GM23338 (cell line): ENCODE measurements at regions not wholly inside any gene's neighbourhood (a gene's known extent, or its start where the extent isn't known, plus 50 kb on each side); places are given as distances from the start of the nearest gene placed in this dataset.

ENCODE experiments used
- CREB1 ChIP-seq: fragments of 250-450 bp; sonication (Bioruptor Pico); IDR thresholded peaks from 2 replicates; pipeline ENCODE4 v1.5.0; 2020; ENCODE audit warnings: low read depth, mild to moderate bottlenecking, moderate library complexity
- EZH2 ChIP-seq: fragments of 200-600 bp; sonication (generic); IDR thresholded peaks from one replicate; pipeline ENCODE4 v1.8.0; 2017; ENCODE audit warnings: antibody characterized with exemption, mild to moderate bottlenecking, low read depth; ENCODE audit not compliant: unreplicated experiment
- EZH2phosphoT487 ChIP-seq: fragments of 200-600 bp; sonication (generic); IDR thresholded peaks from one replicate; pipeline ENCODE4 v1.8.1; 2018; ENCODE audit warnings: antibody characterized with exemption; ENCODE audit not compliant: unreplicated experiment
- JUNB ChIP-seq: IDR thresholded peaks from one replicate; pipeline ENCODE4 v1.6.1; 2016; ENCODE audit warnings: antibody characterized with exemption; ENCODE audit not compliant: unreplicated experiment
- NANOG ChIP-seq: IDR thresholded peaks from 2 replicates; pipeline ENCODE4 v1.6.1; 2016; ENCODE audit warnings: antibody characterized with exemption, borderline replicate concordance
- POLR2AphosphoS5 ChIP-seq: IDR thresholded peaks from 2 replicates; pipeline ENCODE4 v1.6.1; 2016; ENCODE audit warnings: antibody characterized with exemption, low read depth
- ZNF114 ChIP-seq: fragments of 250-450 bp; sonication (Bioruptor Pico); IDR thresholded peaks from 2 replicates; pipeline ENCODE4 v1.5.0; 2020; ENCODE audit warnings: mild to moderate bottlenecking, moderate library complexity
- ZNF331 ChIP-seq: fragments of 250-450 bp; sonication (Bioruptor Pico); IDR thresholded peaks from 2 replicates; pipeline ENCODE4 v1.5.0; 2020; ENCODE audit warnings: low read depth, mild to moderate bottlenecking, moderate library complexity
- TF ChIP-seq, protein P1 (sequence below), 2 experiments: fragments of 200-600 bp in 1 of 2; sonication (generic) in 1 of 2; conservative IDR thresholded peaks; 2 replicates each; pipeline versions ENCODE4 v1.5.1 to v1.6.1; 2016 to 2017; ENCODE audit warnings: antibody characterized with exemption in 2 of 2, low read depth in 2 of 2, mild to moderate bottlenecking in 2 of 2, moderate library complexity in 1 of 2
- TF ChIP-seq, protein P2 (sequence below): IDR thresholded peaks from one replicate; pipeline ENCODE4 v1.6.1; 2018; ENCODE audit warnings: antibody characterized with exemption; ENCODE audit not compliant: unreplicated experiment
- TF ChIP-seq, protein P3 (sequence below): IDR thresholded peaks from 2 replicates; pipeline ENCODE4 v1.6.1; 2016; ENCODE audit warnings: antibody characterized with exemption

DNA sequence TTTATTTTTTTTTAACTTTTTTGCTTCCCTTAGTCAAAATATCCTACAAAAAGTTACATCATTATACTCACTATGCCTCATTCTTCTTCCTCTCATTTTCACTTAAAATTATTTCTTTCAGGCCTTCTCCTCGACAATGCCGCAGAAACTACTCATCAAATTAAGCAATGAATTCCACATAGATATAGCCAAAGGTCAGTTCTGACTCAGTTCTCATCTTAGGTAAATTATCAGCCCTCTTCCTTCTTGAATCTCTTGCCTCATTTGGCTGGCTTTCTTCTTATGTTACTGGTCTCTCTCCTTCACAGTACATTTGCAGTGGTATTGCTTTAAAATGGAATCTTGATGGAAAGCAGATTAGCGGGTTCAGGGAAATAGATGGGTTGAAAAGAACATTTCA, 260.7 kb upstream of the BRINP3 start:
- TF ChIP-seq, protein P1, sequence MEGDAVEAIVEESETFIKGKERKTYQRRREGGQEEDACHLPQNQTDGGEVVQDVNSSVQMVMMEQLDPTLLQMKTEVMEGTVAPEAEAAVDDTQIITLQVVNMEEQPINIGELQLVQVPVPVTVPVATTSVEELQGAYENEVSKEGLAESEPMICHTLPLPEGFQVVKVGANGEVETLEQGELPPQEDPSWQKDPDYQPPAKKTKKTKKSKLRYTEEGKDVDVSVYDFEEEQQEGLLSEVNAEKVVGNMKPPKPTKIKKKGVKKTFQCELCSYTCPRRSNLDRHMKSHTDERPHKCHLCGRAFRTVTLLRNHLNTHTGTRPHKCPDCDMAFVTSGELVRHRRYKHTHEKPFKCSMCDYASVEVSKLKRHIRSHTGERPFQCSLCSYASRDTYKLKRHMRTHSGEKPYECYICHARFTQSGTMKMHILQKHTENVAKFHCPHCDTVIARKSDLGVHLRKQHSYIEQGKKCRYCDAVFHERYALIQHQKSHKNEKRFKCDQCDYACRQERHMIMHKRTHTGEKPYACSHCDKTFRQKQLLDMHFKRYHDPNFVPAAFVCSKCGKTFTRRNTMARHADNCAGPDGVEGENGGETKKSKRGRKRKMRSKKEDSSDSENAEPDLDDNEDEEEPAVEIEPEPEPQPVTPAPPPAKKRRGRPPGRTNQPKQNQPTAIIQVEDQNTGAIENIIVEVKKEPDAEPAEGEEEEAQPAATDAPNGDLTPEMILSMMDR (conservative IDR thresholded peaks at IDR 0.05; ENCODE audit: low read depth in 2 of 2), result no peak
- TF ChIP-seq, protein P2, sequence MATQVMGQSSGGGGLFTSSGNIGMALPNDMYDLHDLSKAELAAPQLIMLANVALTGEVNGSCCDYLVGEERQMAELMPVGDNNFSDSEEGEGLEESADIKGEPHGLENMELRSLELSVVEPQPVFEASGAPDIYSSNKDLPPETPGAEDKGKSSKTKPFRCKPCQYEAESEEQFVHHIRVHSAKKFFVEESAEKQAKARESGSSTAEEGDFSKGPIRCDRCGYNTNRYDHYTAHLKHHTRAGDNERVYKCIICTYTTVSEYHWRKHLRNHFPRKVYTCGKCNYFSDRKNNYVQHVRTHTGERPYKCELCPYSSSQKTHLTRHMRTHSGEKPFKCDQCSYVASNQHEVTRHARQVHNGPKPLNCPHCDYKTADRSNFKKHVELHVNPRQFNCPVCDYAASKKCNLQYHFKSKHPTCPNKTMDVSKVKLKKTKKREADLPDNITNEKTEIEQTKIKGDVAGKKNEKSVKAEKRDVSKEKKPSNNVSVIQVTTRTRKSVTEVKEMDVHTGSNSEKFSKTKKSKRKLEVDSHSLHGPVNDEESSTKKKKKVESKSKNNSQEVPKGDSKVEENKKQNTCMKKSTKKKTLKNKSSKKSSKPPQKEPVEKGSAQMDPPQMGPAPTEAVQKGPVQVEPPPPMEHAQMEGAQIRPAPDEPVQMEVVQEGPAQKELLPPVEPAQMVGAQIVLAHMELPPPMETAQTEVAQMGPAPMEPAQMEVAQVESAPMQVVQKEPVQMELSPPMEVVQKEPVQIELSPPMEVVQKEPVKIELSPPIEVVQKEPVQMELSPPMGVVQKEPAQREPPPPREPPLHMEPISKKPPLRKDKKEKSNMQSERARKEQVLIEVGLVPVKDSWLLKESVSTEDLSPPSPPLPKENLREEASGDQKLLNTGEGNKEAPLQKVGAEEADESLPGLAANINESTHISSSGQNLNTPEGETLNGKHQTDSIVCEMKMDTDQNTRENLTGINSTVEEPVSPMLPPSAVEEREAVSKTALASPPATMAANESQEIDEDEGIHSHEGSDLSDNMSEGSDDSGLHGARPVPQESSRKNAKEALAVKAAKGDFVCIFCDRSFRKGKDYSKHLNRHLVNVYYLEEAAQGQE, result no peak
- TF ChIP-seq POLR2AphosphoS5, result no peak
- TF ChIP-seq EZH2phosphoT487, result no peak
- no peak for TF ChIP-seq CREB1
- TF ChIP-seq EZH2, result no peak
- TF ChIP-seq ZNF331 (CRISPR knock-in tag), result no peak
- TF ChIP-seq NANOG, result no peak
- no peak for TF ChIP-seq ZNF114
- TF ChIP-seq, protein P3, sequence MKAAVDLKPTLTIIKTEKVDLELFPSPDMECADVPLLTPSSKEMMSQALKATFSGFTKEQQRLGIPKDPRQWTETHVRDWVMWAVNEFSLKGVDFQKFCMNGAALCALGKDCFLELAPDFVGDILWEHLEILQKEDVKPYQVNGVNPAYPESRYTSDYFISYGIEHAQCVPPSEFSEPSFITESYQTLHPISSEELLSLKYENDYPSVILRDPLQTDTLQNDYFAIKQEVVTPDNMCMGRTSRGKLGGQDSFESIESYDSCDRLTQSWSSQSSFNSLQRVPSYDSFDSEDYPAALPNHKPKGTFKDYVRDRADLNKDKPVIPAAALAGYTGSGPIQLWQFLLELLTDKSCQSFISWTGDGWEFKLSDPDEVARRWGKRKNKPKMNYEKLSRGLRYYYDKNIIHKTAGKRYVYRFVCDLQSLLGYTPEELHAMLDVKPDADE, result no peak
- no peak for TF ChIP-seq JUNB
